HG02943 (cell line): ENCODE measurements at regions not wholly inside any gene's neighbourhood (a gene's known extent, or its start where the extent isn't known, plus 50 kb on each side); places are given as distances from the start of the nearest gene placed in this dataset.
"Not testable (repeated sequence)": the region's sequence is repeated elsewhere in the genome, so short reads cannot be mapped to it uniquely, and the experiment has no call there.

Experiments
- ATAC-seq: cut with Tn5 transposase; IDR thresholded peaks from one replicate; pipeline ENCODE4 v1.9.1; 2021; ENCODE audit warnings: mild to moderate bottlenecking, low read depth, moderate library complexity; ENCODE audit not compliant: unreplicated experiment

- ATAC-seq = not testable (repeated sequence)
These were observed 346.0 kb upstream of the DIPK2B start for GRCh38 chrX:45546697-45547096.

- ATAC-seq = no peak
These were observed 339.5 kb upstream of the DIPK2B start for GRCh38 chrX:45540181-45540580.

GRCh38 chrX:45537936-45538335 lies 337.3 kb upstream of the DIPK2B start:
- no peak for ATAC-seq

GRCh38 chrX:45527834-45528233 lies 327.2 kb upstream of the DIPK2B start:
- ATAC-seq = no peak

GRCh38 chrX:45524805-45525204 lies 324.1 kb upstream of the DIPK2B start:
- ATAC-seq = no peak

GRCh38 chrX:45524296-45524695 lies 323.6 kb upstream of the DIPK2B start:
- ATAC-seq = no peak

GRCh38 chrX:45518552-45518951 lies 317.9 kb upstream of the DIPK2B start:
- no peak for ATAC-seq

- ATAC-seq = no peak
These were observed 316.7 kb upstream of the DIPK2B start for GRCh38 chrX:45517090-45517973.

GRCh38 chrX:45515262-45516215 lies 314.9 kb upstream of the DIPK2B start:
- ATAC-seq = no peak

- no peak for ATAC-seq
These were observed 312.4 kb upstream of the DIPK2B start for GRCh38 chrX:45513042-45513441.

- no peak for ATAC-seq
These were observed 307.8 kb upstream of the DIPK2B start for GRCh38 chrX:45508454-45508853.

GRCh38 chrX:45506149-45506730 lies 305.6 kb upstream of the DIPK2B start:
- ATAC-seq = no peak

GRCh38 chrX:45505214-45505613 lies 304.5 kb upstream of the DIPK2B start:
- ATAC-seq = no peak

- ATAC-seq = not testable (repeated sequence)
These were observed 303.2 kb upstream of the DIPK2B start for GRCh38 chrX:45503787-45504362.

- ATAC-seq = no peak
These were observed 301.7 kb upstream of the DIPK2B start for GRCh38 chrX:45502396-45502795.

- no peak for ATAC-seq
These were observed 296.6 kb upstream of the DIPK2B start for GRCh38 chrX:45497290-45497689.

GRCh38 chrX:45485719-45486118 lies 285.0 kb upstream of the DIPK2B start:
- no peak for ATAC-seq

GRCh38 chrX:45479835-45480422 lies 279.3 kb upstream of the DIPK2B start:
- no peak for ATAC-seq

- no peak for ATAC-seq
These were observed 278.6 kb upstream of the DIPK2B start for GRCh38 chrX:45479196-45479834.

GRCh38 chrX:45472968-45473367 lies 272.3 kb upstream of the DIPK2B start:
- no peak for ATAC-seq
